ENCODE measurements at regions not wholly inside any gene's neighbourhood (a gene's known extent, or its start where the extent isn't known, plus 50 kb on each side); places are given as distances from the start of the nearest gene placed in this dataset.
"Not testable (repeated sequence)": the region's sequence is repeated elsewhere in the genome, so short reads cannot be mapped to it uniquely, and the experiment has no call there.

DNA sequence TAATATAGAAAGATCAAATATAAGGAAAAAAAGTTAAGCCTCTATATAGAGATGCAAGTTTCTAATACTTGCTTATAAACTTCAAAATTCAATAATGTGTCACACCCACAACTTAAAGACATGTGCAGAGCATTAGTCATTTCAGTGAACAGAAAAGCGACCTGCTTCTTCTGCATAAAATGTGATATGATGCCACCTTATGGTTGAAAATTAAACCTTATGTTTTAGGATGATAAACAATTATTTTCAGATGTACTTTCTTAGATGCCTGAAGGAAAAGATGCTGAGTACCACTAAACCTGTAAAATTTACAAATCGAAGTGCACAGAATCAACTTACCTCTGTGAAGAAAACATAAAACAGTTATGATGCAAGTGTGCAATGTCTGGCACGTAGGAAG, 96.0 kb downstream of the MTERF1 start:
- in situ Hi-C loops (cut with MboI; ENCODE audit: low pct_unique_long_range_greater_than_20kb, low sequenced_read_pairs, unreplicated experiment) = no loop called here
- TF ChIP-seq, protein P1, sequence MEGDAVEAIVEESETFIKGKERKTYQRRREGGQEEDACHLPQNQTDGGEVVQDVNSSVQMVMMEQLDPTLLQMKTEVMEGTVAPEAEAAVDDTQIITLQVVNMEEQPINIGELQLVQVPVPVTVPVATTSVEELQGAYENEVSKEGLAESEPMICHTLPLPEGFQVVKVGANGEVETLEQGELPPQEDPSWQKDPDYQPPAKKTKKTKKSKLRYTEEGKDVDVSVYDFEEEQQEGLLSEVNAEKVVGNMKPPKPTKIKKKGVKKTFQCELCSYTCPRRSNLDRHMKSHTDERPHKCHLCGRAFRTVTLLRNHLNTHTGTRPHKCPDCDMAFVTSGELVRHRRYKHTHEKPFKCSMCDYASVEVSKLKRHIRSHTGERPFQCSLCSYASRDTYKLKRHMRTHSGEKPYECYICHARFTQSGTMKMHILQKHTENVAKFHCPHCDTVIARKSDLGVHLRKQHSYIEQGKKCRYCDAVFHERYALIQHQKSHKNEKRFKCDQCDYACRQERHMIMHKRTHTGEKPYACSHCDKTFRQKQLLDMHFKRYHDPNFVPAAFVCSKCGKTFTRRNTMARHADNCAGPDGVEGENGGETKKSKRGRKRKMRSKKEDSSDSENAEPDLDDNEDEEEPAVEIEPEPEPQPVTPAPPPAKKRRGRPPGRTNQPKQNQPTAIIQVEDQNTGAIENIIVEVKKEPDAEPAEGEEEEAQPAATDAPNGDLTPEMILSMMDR (IDR thresholded peaks at IDR 0.05; ENCODE audit: extremely low read depth, insufficient read depth, missing control alignments) = peak; percentile 12
- peak; percentile 10 for DNase-seq (ENCODE audit: low spot score)

DNA sequence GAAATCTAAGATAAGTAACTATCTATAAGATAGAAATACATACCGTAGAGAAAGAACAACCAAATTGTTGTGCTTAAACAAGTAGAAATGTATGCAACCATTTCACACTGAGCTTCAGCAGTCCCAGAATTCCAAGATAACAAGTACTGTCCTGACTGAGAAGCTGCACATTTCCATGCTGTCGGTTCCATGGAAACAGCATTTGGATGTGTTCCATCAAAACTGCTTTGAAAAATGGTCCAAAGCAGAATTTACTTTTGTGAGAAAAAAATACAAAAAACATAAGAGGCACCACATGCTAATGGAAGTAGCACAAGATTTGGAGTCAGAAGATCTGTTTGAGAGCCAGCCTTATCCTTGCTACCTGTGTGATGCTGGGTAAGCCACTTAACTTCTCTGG, 92.6 kb downstream of the MTERF1 start:
- TF ChIP-seq, protein P1 (IDR thresholded peaks at IDR 0.05; ENCODE audit: extremely low read depth, insufficient read depth, missing control alignments) = no peak
- no peak for DNase-seq (ENCODE audit: low spot score)
- in situ Hi-C loops (cut with MboI; ENCODE audit: low pct_unique_long_range_greater_than_20kb, low sequenced_read_pairs, unreplicated experiment) = no loop called here

DNA sequence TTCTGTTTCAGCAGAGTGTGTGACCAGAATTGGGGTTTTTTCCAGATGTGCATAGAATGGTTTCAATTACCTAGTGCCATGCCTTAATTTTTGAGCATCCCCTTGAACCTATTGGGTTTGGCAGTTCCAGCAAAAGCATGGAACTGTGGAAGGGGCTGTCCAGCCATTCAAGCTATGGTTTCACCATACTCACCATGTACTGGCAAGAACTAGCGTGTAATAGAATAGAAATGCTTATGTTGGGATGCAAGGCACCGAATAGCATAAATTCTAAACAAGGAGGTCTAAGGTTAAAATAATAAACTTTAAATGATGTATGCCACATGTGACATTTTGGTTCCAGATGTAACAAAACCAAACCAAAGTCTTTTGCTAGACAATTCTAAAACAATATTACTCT, 91.4 kb downstream of the MTERF1 start:
- in situ Hi-C loops (cut with MboI; ENCODE audit: low pct_unique_long_range_greater_than_20kb, low sequenced_read_pairs, unreplicated experiment) = no loop called here
- TF ChIP-seq, protein P1 (IDR thresholded peaks at IDR 0.05; ENCODE audit: extremely low read depth, insufficient read depth, missing control alignments) = no peak
- DNase-seq (ENCODE audit: low spot score) = no peak

DNA sequence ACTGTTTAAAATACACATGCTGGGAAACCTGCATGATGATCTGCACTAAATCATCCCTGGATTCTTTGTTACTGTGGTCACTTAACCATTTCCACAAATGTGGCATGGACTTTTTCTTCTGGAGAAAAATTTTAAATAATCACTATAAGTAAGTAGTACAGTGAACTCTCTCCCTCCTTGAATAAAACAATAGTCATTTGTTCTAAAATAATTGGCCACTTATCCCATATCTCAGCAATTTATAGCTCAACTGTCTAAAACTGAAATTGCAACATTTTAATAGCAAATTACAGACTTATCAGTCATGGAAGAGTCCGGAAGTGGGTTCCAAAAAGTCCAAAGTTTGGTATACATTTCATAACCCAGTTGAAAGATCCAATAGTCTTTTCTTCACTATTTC, 90.9 kb downstream of the MTERF1 start:
- DNase-seq (ENCODE audit: low spot score) = no peak
- in situ Hi-C loops (cut with MboI; ENCODE audit: low pct_unique_long_range_greater_than_20kb, low sequenced_read_pairs, unreplicated experiment) = no loop called here
- TF ChIP-seq, protein P1 (IDR thresholded peaks at IDR 0.05; ENCODE audit: extremely low read depth, insufficient read depth, missing control alignments) = no peak

GRCh38 chr7:91790646-91791045, 89.9 kb downstream of the MTERF1 start:
- in situ Hi-C loops (cut with MboI; ENCODE audit: low pct_unique_long_range_greater_than_20kb, low sequenced_read_pairs, unreplicated experiment); DNase-seq (ENCODE audit: low spot score): not testable (repeated sequence)

- in situ Hi-C loops (cut with MboI; ENCODE audit: low pct_unique_long_range_greater_than_20kb, low sequenced_read_pairs, unreplicated experiment) = no loop called here
- TF ChIP-seq, protein P1 (IDR thresholded peaks at IDR 0.05; ENCODE audit: extremely low read depth, insufficient read depth, missing control alignments) = no peak
- no peak for DNase-seq (ENCODE audit: low spot score)
These were observed 84.4 kb downstream of the MTERF1 start for GRCh38 chr7:91796122-91796521.

GRCh38 chr7:91798425-91798824, 82.1 kb downstream of the MTERF1 start:
- in situ Hi-C loops (cut with MboI; ENCODE audit: low pct_unique_long_range_greater_than_20kb, low sequenced_read_pairs, unreplicated experiment) = no loop called here
- no peak for DNase-seq (ENCODE audit: low spot score)
- TF ChIP-seq, protein P1 (IDR thresholded peaks at IDR 0.05; ENCODE audit: extremely low read depth, insufficient read depth, missing control alignments) = no peak
